SK-N-SH (cell line): ENCODE measurements at regions not wholly inside any gene's neighbourhood (a gene's known extent, or its start where the extent isn't known, plus 50 kb on each side); places are given as distances from the start of the nearest gene placed in this dataset.

Experiments
- CTCF ChIA-PET: fragments of 300-600, 350-600 bp; formaldehyde crosslinking; extraction: SDS; loops from one replicate; lab custom pipeline; 2021; lab: Yijun Ruan, JAX
- POLR2A ChIA-PET: fragments of 350-600 bp; sonication (Branson Sonifier 250); formaldehyde crosslinking; extraction: SDS; loops from one replicate; lab custom pipeline; 2020; ENCODE audit warnings: antibody characterized with exemption, inconsistent platforms; lab: Yijun Ruan, JAX
- DNase-seq: peaks from one replicate; pipeline ENCODE4 v3.0.0; 2012
- H2AFZ ChIP-seq: fragments of 200-600 bp; sonication (generic); 2 replicates; pipeline ENCODE4 v1.8.1; 2016; ENCODE audit warnings: antibody characterized with exemption, mild to moderate bottlenecking, low read depth
- H3F3A ChIP-seq: fragments of 200-600 bp; sonication (generic); replicated peaks from 2 replicates; pipeline ENCODE3; 2016; ENCODE audit warnings: antibody characterized with exemption, mild to moderate bottlenecking; ENCODE audit not compliant: insufficient read depth
- H3K27ac ChIP-seq, 2 experiments: fragments of 200-500 bp in 1 of 2; fragments of 200-600 bp in 1 of 2; sonication (Bioruptor generic) in 1 of 2; sonication (generic), shearing (Covaris generic) in 1 of 2; 2 replicates each; pipeline versions ENCODE4 v1.5.1 to v1.6.1; 2014 to 2016; ENCODE audit warnings: low read depth in 2 of 2, inconsistent platforms in 1 of 2, low read length in 1 of 2, mild to moderate bottlenecking in 1 of 2, mixed read lengths in 1 of 2
- H3K27me3 ChIP-seq: fragments of 200-600 bp; sonication (generic), shearing (Covaris generic); 2 replicates; pipeline ENCODE4 v1.6.1; 2016; ENCODE audit warnings: mixed run types; ENCODE audit not compliant: insufficient read depth
- H3K36me3 ChIP-seq, 2 experiments: fragments of 200-500 bp in 1 of 2; fragments of 200-600 bp in 1 of 2; sonication (Bioruptor generic) in 1 of 2; sonication (generic) in 1 of 2; replicated peaks in 1 of 2; 2 replicates each; pipeline versions ENCODE3 to v1.5.1; 2014 to 2016; ENCODE audit warnings: low read length in 1 of 2, mild to moderate bottlenecking in 1 of 2; ENCODE audit not compliant: insufficient read depth in 2 of 2, control insufficient read depth in 1 of 2
- H3K4me1 ChIP-seq, 2 experiments: fragments of 200-500 bp in 1 of 2; fragments of 200-600 bp in 1 of 2; sonication (Bioruptor generic) in 1 of 2; sonication (generic), shearing (Covaris generic) in 1 of 2; 2 replicates each; pipeline versions ENCODE4 v1.5.1 to v1.6.1; 2014 to 2016; ENCODE audit warnings: low read depth in 1 of 2, low read length in 1 of 2, mixed run types in 1 of 2; ENCODE audit not compliant: insufficient read depth in 2 of 2, control insufficient read depth in 1 of 2
- H3K4me2 ChIP-seq: fragments of 200-600 bp; sonication (generic), shearing (Covaris generic); 2 replicates; pipeline ENCODE4 v1.6.1; 2017; ENCODE audit warnings: mixed run types
- H3K4me3 ChIP-seq, 2 experiments: fragments of 200-500 bp in 1 of 2; fragments of 200-600 bp in 1 of 2; sonication (Bioruptor generic) in 1 of 2; sonication (generic), shearing (Covaris generic) in 1 of 2; 2 replicates each; pipeline versions ENCODE4 v1.5.1 to v1.8.1; 2014 to 2016; ENCODE audit warnings: low read depth in 2 of 2, inconsistent platforms in 1 of 2, low read length in 1 of 2, mild to moderate bottlenecking in 1 of 2, mixed read lengths in 1 of 2, moderate library complexity in 1 of 2
- H3K79me2 ChIP-seq: fragments of 200-600 bp; sonication (generic); 2 replicates; pipeline ENCODE4 v1.8.1; 2017; ENCODE audit warnings: mild to moderate bottlenecking; ENCODE audit not compliant: insufficient read depth
- H3K9ac ChIP-seq: fragments of 200-600 bp; sonication (generic); 2 replicates; pipeline ENCODE4 v1.6.1; 2017; ENCODE audit warnings: mixed run types
- H3K9me2 ChIP-seq: fragments of 200-600 bp; sonication (generic); 2 replicates; pipeline ENCODE4 v1.6.1; 2017; ENCODE audit warnings: mixed run types
- H3K9me3 ChIP-seq: fragments of 200-600 bp; sonication (generic); 2 replicates; pipeline ENCODE4 v1.6.1; 2017; ENCODE audit warnings: mixed run types, mild to moderate bottlenecking, moderate library complexity
- H4K20me1 ChIP-seq: fragments of 200-600 bp; sonication (generic); 2 replicates; pipeline ENCODE4 v1.6.1; 2017; ENCODE audit warnings: mild to moderate bottlenecking, mixed run types; ENCODE audit not compliant: insufficient read depth
- CTCF ChIP-seq: fragments of 200-600 bp; sonication (generic); IDR thresholded peaks from 2 replicates; pipeline ENCODE4 v1.6.1; 2017; ENCODE audit warnings: antibody characterized with exemption, mild to moderate bottlenecking, moderate library complexity
- ELF1 ChIP-seq: IDR thresholded peaks from 2 replicates; pipeline ENCODE4 v1.4.0; 2012
- EP300 ChIP-seq, 2 experiments: IDR thresholded peaks; 2 replicates each; pipeline versions ENCODE4 v1.4.0 to v1.6.1; 2012; ENCODE audit warnings: borderline replicate concordance in 1 of 2, low read depth in 1 of 2, low read length in 1 of 2
- EZH2phosphoT487 ChIP-seq: fragments of 200-600 bp; sonication (generic); IDR thresholded peaks from 2 replicates; pipeline ENCODE4 v1.6.1; 2017; ENCODE audit warnings: low read depth, mixed run types, mild to moderate bottlenecking, antibody characterized with exemption, moderate library complexity, borderline replicate concordance
- FOSL2 ChIP-seq: IDR thresholded peaks from 2 replicates; pipeline ENCODE4 v1.4.0; 2012; ENCODE audit warnings: low read depth, mild to moderate bottlenecking, moderate library complexity, borderline replicate concordance
- FOXJ3 ChIP-seq: sonication (generic); formaldehyde crosslinking; IDR thresholded peaks from 2 replicates; pipeline ENCODE4 v1.5.1; 2020; ENCODE audit warnings: mild to moderate bottlenecking, missing genetic modification reagents
- FOXM1 ChIP-seq: IDR thresholded peaks from 2 replicates; pipeline ENCODE4 v1.4.0; 2012; ENCODE audit warnings: low read depth, mild to moderate bottlenecking
- GABPA ChIP-seq: IDR thresholded peaks from 2 replicates; pipeline ENCODE4 v1.4.0; 2012; ENCODE audit warnings: low read depth, mild to moderate bottlenecking
- GATA2 ChIP-seq: sonication (generic); formaldehyde crosslinking; IDR thresholded peaks from 2 replicates; pipeline ENCODE4 v1.5.0; 2020; ENCODE audit warnings: mild to moderate bottlenecking, missing genetic modification reagents
- IRF3 ChIP-seq: fragments of 150-350 bp; IDR thresholded peaks from 2 replicates; pipeline ENCODE4 v1.6.1; 2016; ENCODE audit warnings: mild to moderate bottlenecking, low read depth, low read length
- MAX ChIP-seq: IDR thresholded peaks from 2 replicates; pipeline ENCODE4 v1.4.0; 2012; ENCODE audit warnings: low read depth
- MEF2A ChIP-seq: IDR thresholded peaks from 2 replicates; pipeline ENCODE4 v1.4.0; 2012; ENCODE audit warnings: low read depth, borderline replicate concordance
- RAD21 ChIP-seq: IDR thresholded peaks from 2 replicates; pipeline ENCODE4 v1.6.1; 2012; ENCODE audit warnings: mild to moderate bottlenecking, low read length
- RCOR1 ChIP-seq: fragments of 150-350 bp; IDR thresholded peaks from 2 replicates; pipeline ENCODE4 v1.6.1; 2017; ENCODE audit warnings: antibody characterized with exemption, low read length
- RXRA ChIP-seq: IDR thresholded peaks from 2 replicates; pipeline ENCODE4 v1.4.0; 2012; ENCODE audit warnings: low read depth, mild to moderate bottlenecking, borderline replicate concordance
- SIN3A ChIP-seq: IDR thresholded peaks from 2 replicates; pipeline ENCODE4 v1.6.1; 2012; ENCODE audit warnings: low read depth, mild to moderate bottlenecking, low read length, moderate library complexity, borderline replicate concordance
- SMC3 ChIP-seq: IDR thresholded peaks from 2 replicates; pipeline ENCODE4 v1.6.1; 2012; ENCODE audit warnings: low read depth, low read length, improper control_type of control experiment
- TCF12 ChIP-seq: IDR thresholded peaks from 2 replicates; pipeline ENCODE4 v1.4.0; 2012
- USF1 ChIP-seq: IDR thresholded peaks from 2 replicates; pipeline ENCODE4 v1.4.0; 2012; ENCODE audit warnings: low read depth, borderline replicate concordance
- YY1 ChIP-seq: IDR thresholded peaks from 2 replicates; pipeline ENCODE4 v1.4.0; 2012; ENCODE audit warnings: low read depth, mild to moderate bottlenecking
- ZBTB33 ChIP-seq: IDR thresholded peaks from 2 replicates; pipeline ENCODE4 v1.4.0; 2012; ENCODE audit warnings: low read depth, borderline replicate concordance
- WGBS: methylation state at CpG from one replicate; pipeline ENCODE4 v1.1.6; 2017; ENCODE audit warnings: low lambda C conversion rate; 5-methylcytosine and 5-hydroxymethylcytosine counted together

- H3K27ac ChIP-seq = no peak overlapping the region
- no peak overlapping the region for H3K4me3 ChIP-seq
- ChIA-PET POLR2A (no interaction called here), CTCF (no interaction called here)
- H3K4me1 ChIP-seq = no peaks in the 10 kb centered on the region
- no peak for TF ChIP-seq FOXM1
- no peak for TF ChIP-seq TCF12
- no peak for TF ChIP-seq SIN3A
- TF ChIP-seq MAX = no peak
- no peak for TF ChIP-seq CTCF
- no peak for TF ChIP-seq GABPA
- TF ChIP-seq IRF3 = no peak
- no peak for TF ChIP-seq YY1
- TF ChIP-seq FOSL2 = no peak
- no peak for TF ChIP-seq EZH2phosphoT487
- no peaks in the 10 kb centered on the region for H3K27me3 ChIP-seq
- DNase-seq = no peak
- no peaks in the 10 kb centered on the region for H3F3A ChIP-seq
- WGBS = 43% methylated on average over 5 of the region's 8 CpGs
- H3K36me3 ChIP-seq = no peaks in the 10 kb centered on the region
- no peak overlapping the region for H3K4me2 ChIP-seq
- H3K9me3 ChIP-seq = no peaks in the 10 kb centered on the region
- H3K9ac ChIP-seq = no peak overlapping the region
- H3K9me2 ChIP-seq = no peaks in the 10 kb centered on the region
- H3K79me2 ChIP-seq = no peaks in the 10 kb centered on the region
- H2AFZ ChIP-seq = no peak overlapping the region
- no peaks in the 10 kb centered on the region for H4K20me1 ChIP-seq
Measured at GRCh38 chr1:4058706-4059105, 158.6 kb upstream of the C1orf174 start.

GRCh38 chr1:4059270-4059669 lies 159.2 kb upstream of the C1orf174 start:
- 39% methylated on average over 5 of the region's 16 CpGs for WGBS

More at GRCh38 chr1:4059270-4059669, 159.2 kb upstream of the C1orf174 start:
- Histone ChIP-seq H3K4me2 (no peak overlapping the region), H3K4me1 (no peaks in the 10 kb centered on the region), H3K9ac (no peak overlapping the region), H3K79me2 (no peaks in the 10 kb centered on the region)
- TF ChIP-seq GATA2 (CRISPR knock-in tag) (no peak), GABPA (no peak), SMC3 (no peak), EZH2phosphoT487 (no peak), ZBTB33 (no peak), MEF2A (no peak), FOXJ3 (CRISPR knock-in tag) (no peak), YY1 (no peak), USF1 (no peak), RAD21 (no peak), EP300 (IDR thresholded peaks at IDR 0.05; ENCODE audit: borderline replicate concordance in 1 of 2, low read depth in 1 of 2, low read length in 1 of 2) (no peak), RCOR1 (no peak), RXRA (no peak), ELF1 (no peak), CTCF (no peak)
- TF ChIP-seq, all 33 proteins: peak for 0
- Histone ChIP-seq H3K27ac (no peak overlapping the region), H4K20me1 (no peaks in the 10 kb centered on the region), H2AFZ (no peak overlapping the region), H3K9me3 (no peaks in the 10 kb centered on the region), H3F3A (no peaks in the 10 kb centered on the region), H3K27me3 (no peaks in the 10 kb centered on the region), H3K36me3 (no peaks in the 10 kb centered on the region), H3K4me3 (no peak overlapping the region), H3K9me2 (no peaks in the 10 kb centered on the region)
- ChIA-PET CTCF (no interaction called here), POLR2A (no interaction called here)
- DNase-seq = no peak
